Stimulated activated CD4-positive, alpha-beta T cell treated with anti-CD3 and anti-CD28 coated beads, Interleukin-2, amount 100 ng/mL, for 4 hours (primary cell): ENCODE measurements at regions not wholly inside any gene's neighbourhood (a gene's known extent, or its start where the extent isn't known, plus 50 kb on each side); places are given as distances from the start of the nearest gene placed in this dataset.

Source experiments
- DNase-seq: peaks from one replicate; pipeline ENCODE4 v3.0.0-alpha.2; 2020; ENCODE audit warnings: low read depth

- DNase-seq: no peak
Measured at GRCh38 chr21:16834791-16835190, 678.1 kb upstream of the CXADR start.

GRCh38 chr21:16837321-16837720, 675.5 kb upstream of the CXADR start:
- no peak for DNase-seq

GRCh38 chr21:16837721-16838120, 675.1 kb upstream of the CXADR start:
- no peak for DNase-seq

- no peak for DNase-seq
Measured at GRCh38 chr21:16838331-16838730, 674.5 kb upstream of the CXADR start.

GRCh38 chr21:16840538-16840937, 672.3 kb upstream of the CXADR start:
- no peak for DNase-seq

- DNase-seq: no peak
Measured at GRCh38 chr21:16841975-16842695, 670.7 kb upstream of the CXADR start.

GRCh38 chr21:16842696-16843035, 670.2 kb upstream of the CXADR start:
- DNase-seq: no peak

- DNase-seq: no peak
Measured at GRCh38 chr21:16847211-16847610, 665.6 kb upstream of the CXADR start.

- no peak for DNase-seq
Measured at GRCh38 chr21:16851054-16851453, 661.8 kb upstream of the CXADR start.

- DNase-seq: no peak
Measured at GRCh38 chr21:16855164-16855667, 657.6 kb upstream of the CXADR start.

GRCh38 chr21:16863362-16863905, 649.4 kb upstream of the CXADR start:
- no peak for DNase-seq

- DNase-seq: no peak
Measured at GRCh38 chr21:16863908-16864307, 648.9 kb upstream of the CXADR start.

- no peak for DNase-seq
Measured at GRCh38 chr21:16865632-16866031, 647.2 kb upstream of the CXADR start.

GRCh38 chr21:16866851-16867250, 646.0 kb upstream of the CXADR start:
- DNase-seq: no peak

- DNase-seq: no peak
Measured at GRCh38 chr21:16870103-16870502, 642.7 kb upstream of the CXADR start.

GRCh38 chr21:16872616-16873015, 640.2 kb upstream of the CXADR start:
- no peak for DNase-seq

- no peak for DNase-seq
Measured at GRCh38 chr21:16873176-16873575, 639.7 kb upstream of the CXADR start.

- no peak for DNase-seq
Measured at GRCh38 chr21:16873596-16873995, 639.2 kb upstream of the CXADR start.

GRCh38 chr21:16879479-16879878, 633.4 kb upstream of the CXADR start:
- no peak for DNase-seq

- DNase-seq: no peak
Measured at GRCh38 chr21:16891821-16892220, 621.0 kb upstream of the CXADR start.

- DNase-seq: no peak
Measured at GRCh38 chr21:16900685-16901084, 612.2 kb upstream of the CXADR start.

GRCh38 chr21:16908077-16908476, 604.8 kb upstream of the CXADR start:
- DNase-seq: no peak

- DNase-seq: no peak
Measured at GRCh38 chr21:16910435-16911165, 602.2 kb upstream of the CXADR start.
